ENCODE measurements at regions not wholly inside any gene's neighbourhood (a gene's known extent, or its start where the extent isn't known, plus 50 kb on each side); places are given as distances from the start of the nearest gene placed in this dataset.

GRCh38 chr4:74517996-74518395 lies 73.1 kb downstream of the AREG start:
- TF ChIP-seq CTCF (IDR thresholded peaks at IDR 0.05) (no peak), POLR2A (IDR thresholded peaks at IDR 0.05) (no peak)
